NCI-H82 treated with DMSO at 0.1 percent for 48 hours (cell line): ENCODE measurements at regions not wholly inside any gene's neighbourhood (a gene's known extent, or its start where the extent isn't known, plus 50 kb on each side); places are given as distances from the start of the nearest gene placed in this dataset.
A peak's percentile ranks its signal among the peaks of the same experiment; 100 is the strongest.
"Not testable (repeated sequence)": the region's sequence is repeated elsewhere in the genome, so short reads cannot be mapped to it uniquely, and the experiment has no call there.

Source experiments
- DNase-seq: peaks from one replicate; lab custom pipeline; 2025; ENCODE audit not compliant: unreplicated experiment; lab: John Stamatoyannopoulos, UW

DNA sequence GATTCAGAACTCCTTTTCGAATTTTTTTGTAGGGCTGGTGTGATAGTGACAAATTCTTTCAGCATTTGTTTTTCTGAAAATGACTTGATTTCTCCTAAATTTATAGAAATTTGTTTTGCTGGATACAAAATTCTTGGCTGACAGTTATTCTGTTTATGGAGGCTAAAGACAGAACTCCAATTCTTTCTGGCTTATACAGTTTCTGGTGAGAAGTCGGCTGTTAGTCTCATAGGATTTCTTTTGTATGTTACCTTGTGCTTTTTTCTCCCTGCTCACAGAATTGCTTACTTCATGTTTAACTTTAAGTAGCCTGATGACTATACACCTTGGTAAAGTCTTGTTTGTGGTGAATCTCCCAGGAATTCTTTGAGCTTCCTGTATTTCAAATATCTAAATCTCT, 1264.6 kb downstream of the NSUN3 start:
- no peak for DNase-seq

DNA sequence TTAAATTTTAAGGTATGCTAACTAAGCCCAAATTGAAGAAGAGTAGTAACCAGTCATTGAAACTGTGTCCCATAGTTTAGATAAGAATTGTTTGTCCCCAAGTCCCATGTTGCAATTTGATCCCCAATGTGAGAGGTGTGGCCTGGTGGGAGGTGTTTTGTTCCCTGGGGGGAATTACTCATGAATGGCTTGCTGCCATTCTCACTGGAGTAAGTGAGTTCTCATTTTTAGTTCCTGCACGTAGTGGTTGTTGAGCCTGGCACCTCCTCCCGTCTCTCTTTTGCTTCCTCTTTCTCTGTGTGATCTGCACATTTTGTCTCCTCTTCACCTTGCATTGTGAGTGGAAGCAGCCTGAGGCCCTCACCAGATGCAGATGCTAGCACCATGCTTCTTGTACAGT, 1271.0 kb downstream of the NSUN3 start:
- no peak for DNase-seq

DNA sequence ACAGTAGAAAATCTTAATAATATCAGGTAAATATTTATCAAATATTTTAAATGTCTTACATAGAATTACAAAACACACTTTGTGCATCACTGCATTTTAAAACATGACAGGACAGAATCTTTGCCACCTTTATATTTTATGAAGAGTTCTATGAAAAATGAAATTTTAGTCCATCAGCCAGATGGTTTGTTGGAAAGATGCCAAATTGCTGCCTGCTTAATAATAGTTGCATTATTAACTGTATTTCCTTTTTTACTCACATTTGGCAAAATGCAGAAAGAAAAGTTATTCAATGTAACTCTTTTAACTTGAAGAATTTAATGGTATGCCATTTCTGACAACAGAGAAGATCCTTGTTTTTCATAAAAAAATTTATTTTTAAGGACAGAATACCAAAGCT, 1271.6 kb downstream of the NSUN3 start:
- DNase-seq = no peak

DNA sequence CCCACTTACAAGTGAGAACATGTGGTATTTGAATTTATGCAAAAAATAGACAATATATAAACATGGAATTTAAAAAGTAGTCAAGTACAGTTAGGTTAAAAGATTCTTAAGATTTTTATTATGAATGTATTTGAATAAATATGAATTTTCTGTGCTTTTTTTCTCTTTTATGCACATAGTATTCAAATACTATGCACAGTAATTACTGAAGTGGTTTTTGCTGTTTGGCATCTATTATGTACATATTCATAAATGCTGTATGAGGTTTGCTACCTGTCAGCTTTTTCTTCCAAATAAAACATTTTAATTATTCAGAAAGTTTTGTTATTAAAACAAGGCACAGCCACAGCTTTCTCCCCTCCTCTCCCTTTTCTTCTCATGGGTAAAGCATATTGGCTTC, 1272.7 kb downstream of the NSUN3 start:
- no peak for DNase-seq

DNA sequence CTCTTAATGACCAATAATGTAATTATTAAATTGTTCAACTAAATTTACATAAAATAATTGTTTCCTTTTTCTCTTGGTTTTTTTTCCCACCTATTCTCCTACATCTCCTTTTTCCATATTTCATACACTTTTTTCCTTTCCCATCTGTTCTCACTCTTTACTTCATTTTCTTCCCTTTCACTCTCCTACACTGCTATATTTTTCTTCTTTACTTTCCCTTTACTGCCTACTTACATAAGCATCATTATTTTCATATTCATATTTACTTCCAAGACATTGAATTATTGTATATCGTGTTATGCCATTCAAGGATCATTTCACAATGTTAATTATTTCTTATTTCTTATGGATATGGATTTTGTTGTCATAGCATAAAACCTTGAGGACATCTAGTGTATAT, 1275.6 kb downstream of the NSUN3 start:
- no peak for DNase-seq

DNA sequence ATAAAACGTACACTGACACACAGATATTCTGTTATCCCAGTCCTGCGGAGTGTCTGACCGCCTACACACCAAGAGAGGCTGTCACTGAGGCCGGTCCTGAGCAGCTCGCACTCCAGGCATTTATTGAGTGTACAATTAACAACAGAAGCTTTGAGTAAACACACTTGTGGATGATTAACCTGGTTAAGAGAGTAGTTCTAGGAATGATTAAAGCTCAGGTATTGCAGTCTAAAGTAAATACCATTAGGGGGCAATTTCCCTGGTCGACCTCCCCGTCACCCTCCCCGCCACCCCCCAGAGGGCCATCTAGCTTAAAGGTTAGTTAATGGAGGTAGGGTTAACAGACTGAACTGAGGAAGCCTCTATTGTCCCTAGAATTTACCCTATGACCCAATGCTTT, 1278.5 kb downstream of the NSUN3 start:
- DNase-seq = no peak

DNA sequence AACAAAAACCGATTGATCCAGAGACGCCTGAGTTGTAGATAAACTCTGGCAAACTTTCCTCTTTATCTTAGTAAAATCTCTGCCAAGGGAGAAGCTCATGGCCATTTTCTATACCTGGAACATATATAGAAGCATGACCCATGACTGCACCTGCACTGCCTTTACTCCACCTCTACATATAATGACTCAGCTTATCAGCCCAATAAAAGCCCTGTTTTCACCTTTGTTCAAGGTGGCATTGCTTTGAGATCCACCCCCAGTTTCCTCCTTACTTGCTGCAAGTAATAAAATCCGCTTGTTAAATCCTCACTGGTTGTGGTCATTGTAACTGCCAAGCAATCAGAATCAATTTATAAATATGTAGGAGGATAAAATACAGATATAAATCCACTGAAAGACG, 1280.4 kb downstream of the NSUN3 start:
- no peak for DNase-seq

DNA sequence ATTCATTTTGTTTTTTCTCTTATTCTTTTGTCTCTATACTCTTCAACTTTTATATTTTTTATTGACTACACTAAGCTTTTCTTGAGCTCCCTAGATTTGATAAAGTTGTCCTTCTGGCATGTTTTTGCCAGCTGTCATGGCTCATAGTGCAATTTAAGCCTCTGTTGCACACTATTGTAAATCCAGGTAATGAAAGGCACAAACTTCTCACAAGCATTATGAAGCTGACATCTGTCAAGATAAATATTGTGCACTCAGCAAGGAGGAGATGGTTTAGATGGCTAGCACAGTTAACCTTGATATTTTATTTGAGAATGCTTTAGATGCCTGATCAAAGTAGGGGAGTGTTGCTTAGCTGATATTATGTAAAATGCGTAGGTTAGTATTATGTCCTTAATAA, 1280.9 kb downstream of the NSUN3 start:
- DNase-seq = peak; percentile 12

DNA sequence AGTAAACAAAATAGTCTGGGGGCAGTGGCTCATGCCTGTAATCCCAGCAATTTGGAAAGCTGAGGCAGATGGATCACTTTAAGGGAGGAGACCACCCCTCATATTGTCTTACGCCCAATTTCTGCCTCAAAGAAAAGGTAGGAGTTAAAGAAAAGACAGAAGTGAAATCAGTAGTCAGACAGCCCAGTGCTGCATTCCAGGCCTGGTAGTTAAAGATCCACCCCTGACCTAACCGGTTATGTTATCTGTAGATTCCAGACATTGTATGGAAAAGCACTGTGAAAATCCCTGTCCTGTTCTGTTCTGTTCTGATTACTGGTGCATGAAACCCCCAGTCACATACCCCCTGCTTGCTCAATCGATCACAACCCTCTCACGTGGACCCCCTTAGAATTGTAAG, 1285.1 kb downstream of the NSUN3 start:
- DNase-seq = not testable (repeated sequence)

DNA sequence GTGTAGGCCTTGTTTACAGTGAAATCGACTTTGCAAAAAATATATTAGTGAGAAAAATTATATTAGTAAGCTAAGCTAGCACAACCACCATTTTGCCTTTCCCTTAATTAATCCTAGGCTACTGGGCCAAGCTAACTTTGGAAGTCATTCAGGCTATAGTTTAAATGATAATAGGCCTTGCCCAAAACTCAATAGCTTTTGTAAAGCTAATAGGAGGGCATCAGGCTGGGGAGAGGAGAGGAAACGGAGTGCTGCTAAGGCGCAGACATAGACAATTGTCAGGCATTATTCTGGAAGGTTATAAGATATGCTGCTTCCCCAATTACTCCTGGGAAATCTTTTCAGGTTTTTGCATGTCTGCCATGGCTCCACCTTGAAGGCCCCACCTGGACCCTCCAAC, 1286.0 kb downstream of the NSUN3 start:
- no peak for DNase-seq

DNA sequence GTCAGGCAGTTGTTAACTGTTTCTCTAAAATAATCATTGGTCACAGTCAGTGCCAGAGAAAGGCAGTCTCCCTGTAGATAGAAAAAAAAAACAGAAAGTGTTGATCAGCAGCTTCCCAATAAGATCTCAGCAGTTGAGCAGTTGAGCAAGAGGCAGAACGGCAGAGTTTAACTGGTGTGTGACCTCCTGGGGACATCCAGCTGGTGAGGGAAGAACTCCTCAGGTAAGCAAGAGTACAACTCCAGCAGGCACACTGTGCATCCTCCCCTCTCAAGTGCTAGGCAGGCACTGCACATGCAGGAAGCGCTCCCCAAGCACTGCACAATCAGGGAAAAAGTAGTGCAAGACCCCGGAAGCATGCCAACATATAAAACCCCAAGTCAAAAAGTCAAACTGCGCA, 1287.2 kb downstream of the NSUN3 start:
- no peak for DNase-seq

DNA sequence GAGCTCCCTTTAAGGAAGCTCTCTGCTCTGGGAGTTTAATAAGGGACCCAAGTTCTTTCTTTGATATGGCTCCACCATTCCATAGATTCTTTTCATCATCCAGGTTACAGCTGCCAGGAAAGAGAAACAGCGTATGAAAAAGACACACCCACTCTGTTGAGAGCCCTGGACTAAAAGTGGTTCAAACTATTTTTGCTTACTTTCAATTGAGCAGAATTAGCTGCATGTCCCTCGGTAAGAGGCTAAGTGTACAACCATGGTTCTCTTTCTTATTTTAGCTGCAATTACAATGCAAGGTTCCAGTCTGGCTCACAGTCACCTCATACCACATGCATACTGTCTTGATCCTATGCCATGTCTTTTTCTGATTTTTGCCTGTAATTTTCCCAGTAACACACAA, 1288.3 kb downstream of the NSUN3 start:
- DNase-seq = no peak

DNA sequence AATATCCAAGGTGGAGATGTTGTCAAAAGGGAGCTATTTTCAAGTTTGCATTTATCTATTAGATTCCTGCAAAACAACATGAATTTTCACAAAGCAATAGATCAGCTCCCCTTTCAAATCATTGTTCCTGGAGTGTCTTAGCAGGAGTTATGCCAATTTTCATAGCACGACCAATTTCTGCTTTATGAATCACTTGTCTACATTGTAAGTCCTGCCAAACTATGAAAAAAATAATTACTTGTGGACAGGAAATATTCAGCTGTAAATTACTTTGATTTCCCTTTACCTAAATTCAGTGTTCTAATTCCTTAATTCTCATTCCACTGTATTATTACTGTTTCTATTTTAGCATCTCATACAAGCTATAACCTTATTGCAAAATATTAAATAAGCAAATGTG, 1289.6 kb downstream of the NSUN3 start:
- DNase-seq = no peak

DNA sequence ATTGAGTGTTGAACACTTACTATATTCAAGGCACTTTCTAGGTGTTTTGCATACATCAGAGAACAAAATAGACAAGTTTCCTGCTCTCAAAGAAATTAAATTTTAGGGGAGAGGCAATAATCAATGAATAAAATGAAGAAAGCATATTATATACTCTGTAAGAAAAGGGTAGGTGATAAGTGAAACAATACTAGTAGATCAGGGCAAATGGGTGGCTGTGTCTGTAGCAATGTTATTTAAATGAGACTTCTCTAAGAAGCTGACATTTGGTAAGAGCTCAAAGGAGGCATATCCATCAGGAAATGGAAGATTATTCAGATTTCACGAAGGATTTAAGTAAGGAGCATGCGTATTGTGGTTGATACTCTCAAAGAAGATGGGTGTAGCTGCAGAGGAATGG, 1291.6 kb downstream of the NSUN3 start:
- DNase-seq = no peak

DNA sequence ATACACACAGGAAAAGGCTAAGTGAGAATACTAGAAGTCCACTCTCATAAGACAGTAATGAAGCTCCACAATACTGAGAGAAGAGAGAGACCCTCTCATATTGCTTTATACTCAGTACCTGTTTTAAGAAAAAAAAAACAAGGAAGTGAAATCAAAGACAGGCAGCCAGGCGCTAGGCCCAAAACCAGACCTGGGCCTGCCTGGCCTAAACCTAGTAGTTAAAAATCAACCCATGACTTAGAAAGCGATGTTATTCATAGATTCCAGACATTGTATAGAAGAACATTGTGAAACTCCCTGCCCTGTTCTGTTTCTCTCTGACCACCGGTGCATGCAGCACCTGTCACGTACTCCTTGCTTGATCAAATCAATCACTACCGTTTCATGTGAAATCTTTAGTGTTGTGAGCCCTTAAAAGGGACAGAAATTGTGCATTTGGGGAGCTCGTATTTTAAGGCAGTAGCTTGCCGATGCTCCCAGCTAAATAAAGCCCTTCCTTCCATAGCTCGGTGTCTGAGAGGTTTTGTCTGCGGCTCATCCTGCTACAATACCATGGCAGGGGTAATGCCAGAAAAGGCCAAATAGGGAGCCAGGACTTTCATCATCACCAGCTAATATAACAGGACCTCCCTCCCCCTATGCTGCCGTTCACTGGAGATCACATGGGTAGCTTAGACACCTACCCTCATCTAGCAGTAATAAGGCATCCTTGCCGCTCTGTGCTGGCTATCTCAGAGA, 1294.1 kb downstream of the NSUN3 start:
- no peak for DNase-seq

DNA sequence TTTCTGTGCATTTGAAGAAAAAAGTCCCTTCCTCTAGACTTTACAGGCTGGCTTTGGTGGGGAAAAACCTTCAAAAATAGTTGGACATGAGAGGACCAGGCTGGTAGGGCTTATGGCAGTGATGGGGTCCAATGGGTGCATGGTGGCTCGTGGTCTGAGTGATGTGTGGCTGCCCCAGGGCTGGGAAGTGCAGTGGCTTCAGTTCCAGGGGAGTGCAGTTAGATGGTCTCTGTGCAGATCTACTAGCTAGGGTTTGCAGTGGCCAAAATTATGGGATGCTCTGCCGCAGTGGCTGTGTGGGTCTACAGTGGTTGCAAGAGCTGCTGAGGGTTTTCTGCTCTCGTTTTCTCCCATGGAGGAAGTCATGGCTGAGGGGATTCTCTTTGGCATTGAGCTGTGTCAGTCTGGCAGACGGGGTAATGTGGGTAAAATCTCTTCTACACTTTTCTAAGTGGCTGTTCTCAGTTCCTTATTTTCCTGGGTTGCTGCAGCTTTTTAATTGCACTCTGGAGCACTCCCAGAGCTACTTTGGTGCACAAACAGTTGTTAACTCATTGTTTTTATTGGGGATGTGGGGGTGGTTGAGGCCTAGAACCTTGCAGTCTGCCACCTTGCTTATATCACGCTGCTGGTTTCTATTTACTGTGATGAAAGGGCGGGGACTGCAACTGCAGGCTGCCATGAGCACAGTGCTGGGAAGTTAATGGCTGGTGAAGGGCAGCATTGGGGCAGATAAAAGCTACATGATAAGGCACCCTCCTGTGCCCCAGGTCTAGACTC, 1324.6 kb downstream of the NSUN3 start:
- DNase-seq = no peak

DNA sequence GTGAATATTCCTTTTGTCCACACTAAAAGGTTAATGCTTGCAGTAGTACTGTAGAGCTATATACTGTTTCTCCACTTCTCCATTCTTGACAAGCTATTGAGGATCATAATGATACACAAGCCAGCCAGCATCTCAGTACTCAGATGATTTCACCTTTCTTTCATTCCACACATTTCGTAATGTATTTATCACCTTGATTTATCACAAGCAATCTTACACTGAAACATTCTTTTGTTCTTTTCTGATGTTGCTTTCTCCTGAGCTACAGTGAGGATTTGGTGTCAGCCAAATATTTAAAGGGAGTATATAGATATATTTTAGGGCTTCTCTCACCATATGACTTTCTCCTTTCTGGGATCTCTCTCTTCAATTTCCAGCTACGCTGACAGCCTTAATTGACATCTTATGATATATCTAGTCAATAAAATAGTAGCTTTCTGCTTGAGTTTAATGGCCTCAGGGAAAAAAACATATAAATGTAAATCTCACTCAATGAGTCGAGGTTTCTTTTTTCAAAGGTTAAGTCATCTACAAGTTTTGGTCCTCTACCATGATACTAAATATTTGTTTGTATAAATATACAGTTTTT, 1327.0 kb downstream of the NSUN3 start:
- DNase-seq = no peak

DNA sequence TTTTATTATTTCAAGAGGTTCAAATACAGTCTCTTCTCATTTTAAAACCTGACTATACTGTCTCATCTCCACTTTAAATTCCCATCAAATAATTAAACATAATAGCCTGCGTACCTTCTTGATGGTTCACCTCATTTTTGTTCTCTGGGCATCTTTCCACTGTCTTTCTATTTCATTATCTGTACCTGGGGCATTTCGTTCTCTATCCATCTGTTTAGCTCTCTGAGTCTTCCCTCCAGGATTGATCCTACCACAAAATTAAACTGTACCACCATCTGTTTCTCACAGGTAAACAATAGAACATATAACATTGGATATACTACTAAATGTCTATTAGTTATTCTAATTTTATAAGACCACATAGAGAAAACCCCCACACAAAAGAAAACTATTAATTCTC, 1331.4 kb downstream of the NSUN3 start:
- DNase-seq = no peak

DNA sequence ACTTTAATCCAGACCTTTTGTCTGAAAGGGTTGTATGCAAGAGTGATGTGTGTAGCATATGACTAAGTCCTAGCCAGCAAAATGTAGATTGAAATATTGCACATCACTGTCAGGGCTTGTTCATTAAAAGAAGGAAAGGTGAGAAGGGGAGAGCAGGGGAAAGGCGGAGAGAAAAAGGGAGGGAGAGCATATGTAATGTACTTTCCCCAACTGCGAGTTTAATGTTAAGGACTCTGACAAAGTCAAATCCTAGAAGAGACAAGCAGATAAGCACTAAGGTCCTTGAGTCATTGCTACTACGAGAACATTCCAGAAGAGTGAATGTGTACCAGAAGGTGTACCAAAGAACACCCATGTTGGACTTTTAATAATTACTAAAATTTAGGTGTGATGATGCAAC, 1336.7 kb downstream of the NSUN3 start:
- DNase-seq = no peak

DNA sequence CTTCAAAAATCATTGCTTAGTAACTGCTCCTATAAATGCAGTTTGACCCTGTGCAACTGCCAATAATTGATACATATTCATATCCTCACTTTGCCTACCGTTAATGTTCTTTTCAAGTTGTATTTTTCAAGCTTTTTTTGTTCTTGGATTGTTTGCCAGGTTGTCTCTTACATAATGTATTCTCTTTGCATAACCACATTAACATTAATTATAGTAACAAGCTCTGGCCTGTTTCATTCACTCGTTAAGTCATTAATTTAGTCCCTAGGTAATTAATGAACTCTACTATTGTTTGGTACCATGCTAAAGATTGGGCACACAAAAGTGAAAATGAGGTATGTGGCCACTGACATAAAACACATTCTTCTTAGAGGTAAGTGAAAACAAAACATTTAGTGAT, 1338.8 kb downstream of the NSUN3 start:
- no peak for DNase-seq

DNA sequence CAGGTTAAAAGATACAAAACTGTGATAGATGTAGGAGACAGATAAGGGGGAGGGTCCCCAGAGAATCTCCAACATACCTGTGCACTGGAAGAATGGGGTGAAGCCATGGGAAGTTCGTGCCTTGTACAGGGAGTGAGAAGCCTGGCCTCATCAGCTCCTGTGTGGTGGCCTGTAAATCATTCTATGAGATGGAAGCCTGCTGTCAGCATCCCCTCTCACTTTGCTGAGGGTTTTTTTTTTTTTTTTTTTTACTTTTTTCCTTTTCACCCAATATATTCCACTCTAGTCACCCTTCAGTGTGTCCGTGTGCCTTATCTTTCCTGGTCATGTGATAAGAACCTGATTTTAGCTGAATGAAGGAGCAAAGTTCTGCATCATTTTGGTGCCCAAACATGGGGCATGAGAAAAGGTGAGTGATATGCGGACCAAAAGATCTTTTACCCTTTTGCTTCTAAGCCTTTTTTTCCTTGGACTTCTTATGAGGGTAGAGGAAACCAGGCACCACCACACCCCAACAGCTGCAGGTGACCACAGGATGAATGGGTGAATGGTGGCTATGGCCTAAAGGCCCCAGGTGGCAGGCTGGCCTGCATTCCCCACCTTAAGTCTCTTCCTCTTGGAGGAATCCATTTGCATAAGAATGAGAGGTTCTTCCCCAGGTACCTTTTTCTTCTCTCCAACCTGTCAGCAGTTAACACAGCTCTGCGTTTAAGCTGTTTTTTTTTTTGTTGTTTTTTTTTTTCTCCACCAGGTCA, 1345.0 kb downstream of the NSUN3 start:
- no peak for DNase-seq

DNA sequence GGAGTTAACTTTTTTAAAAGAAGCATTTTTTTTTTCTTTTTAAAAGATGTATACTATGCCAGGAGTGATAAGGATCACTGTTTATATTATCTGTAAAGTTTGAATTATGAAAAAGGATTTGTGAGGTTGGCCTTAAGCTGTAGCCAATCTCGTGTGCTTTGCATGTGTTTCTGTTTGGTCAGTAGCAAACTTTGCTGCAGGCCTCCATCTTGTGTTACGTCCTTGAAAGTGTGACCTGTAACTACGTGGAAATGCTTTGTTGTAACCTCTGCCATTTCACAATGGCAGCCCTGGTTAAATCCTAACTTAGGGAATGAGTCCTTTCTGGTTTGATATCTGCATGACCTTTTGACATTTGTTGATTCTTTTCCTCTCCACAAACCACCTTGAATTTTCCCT, 1345.6 kb downstream of the NSUN3 start:
- DNase-seq = no peak
